22Rv1 (cell line): ENCODE measurements at regions not wholly inside any gene's neighbourhood (a gene's known extent, or its start where the extent isn't known, plus 50 kb on each side); places are given as distances from the start of the nearest gene placed in this dataset.

Experiments used
- CTCF ChIP-seq: fragments of 450-650 bp; IDR thresholded peaks from 2 replicates; pipeline ENCODE4 v1.5.1; 2017; ENCODE audit warnings: mild to moderate bottlenecking
- ZFX ChIP-seq: fragments of 450-650 bp; IDR thresholded peaks from 2 replicates; pipeline ENCODE4 v1.6.1; 2017; ENCODE audit warnings: antibody characterized with exemption, borderline replicate concordance

- TF ChIP-seq CTCF (no peak), ZFX (no peak)
These were observed 56.1 kb downstream of the BTG1 start for GRCh38 chr12:92089559-92089958.
